ENCODE measurements at regions not wholly inside any gene's neighbourhood (a gene's known extent, or its start where the extent isn't known, plus 50 kb on each side); places are given as distances from the start of the nearest gene placed in this dataset.

DNA sequence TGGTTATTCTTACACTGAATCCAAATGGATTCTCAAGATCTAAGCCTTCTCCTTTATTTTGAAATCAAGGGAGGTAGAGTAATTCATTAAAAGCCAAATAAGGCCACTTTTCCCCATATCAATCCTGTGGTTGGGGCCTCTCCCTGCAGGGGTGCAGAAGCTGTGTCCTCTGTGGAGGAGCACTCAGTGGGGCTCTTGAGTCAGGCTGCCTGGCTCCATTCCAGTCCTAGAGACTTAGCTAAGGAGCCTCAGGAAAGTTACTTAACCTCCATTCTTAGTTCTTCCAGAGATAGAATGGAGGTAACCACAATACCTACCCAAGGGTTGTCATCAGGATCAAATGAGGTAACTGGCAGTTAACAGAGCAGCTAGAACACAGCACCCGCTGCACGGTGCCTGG lies 564.3 kb downstream of the CMPK2 start:
- no peaks in the 10 kb centered on the region for H3K36me3 ChIP-seq
- no peak for DNase-seq (ENCODE audit: low spot score in 2 of 2)
- H3K4me3 ChIP-seq, result no peak overlapping the region
- TF ChIP-seq, protein P1, sequence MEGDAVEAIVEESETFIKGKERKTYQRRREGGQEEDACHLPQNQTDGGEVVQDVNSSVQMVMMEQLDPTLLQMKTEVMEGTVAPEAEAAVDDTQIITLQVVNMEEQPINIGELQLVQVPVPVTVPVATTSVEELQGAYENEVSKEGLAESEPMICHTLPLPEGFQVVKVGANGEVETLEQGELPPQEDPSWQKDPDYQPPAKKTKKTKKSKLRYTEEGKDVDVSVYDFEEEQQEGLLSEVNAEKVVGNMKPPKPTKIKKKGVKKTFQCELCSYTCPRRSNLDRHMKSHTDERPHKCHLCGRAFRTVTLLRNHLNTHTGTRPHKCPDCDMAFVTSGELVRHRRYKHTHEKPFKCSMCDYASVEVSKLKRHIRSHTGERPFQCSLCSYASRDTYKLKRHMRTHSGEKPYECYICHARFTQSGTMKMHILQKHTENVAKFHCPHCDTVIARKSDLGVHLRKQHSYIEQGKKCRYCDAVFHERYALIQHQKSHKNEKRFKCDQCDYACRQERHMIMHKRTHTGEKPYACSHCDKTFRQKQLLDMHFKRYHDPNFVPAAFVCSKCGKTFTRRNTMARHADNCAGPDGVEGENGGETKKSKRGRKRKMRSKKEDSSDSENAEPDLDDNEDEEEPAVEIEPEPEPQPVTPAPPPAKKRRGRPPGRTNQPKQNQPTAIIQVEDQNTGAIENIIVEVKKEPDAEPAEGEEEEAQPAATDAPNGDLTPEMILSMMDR (IDR thresholded peaks at IDR 0.05), result no peak
- H3K27ac ChIP-seq, result no peak overlapping the region
- H3K4me1 ChIP-seq, result no peaks in the 10 kb centered on the region
- no peaks in the 10 kb centered on the region for H3K27me3 ChIP-seq
- H3K9me3 ChIP-seq, result no peaks in the 10 kb centered on the region
- intact Hi-C loops (cut with DNase I), result no loop called here

DNA sequence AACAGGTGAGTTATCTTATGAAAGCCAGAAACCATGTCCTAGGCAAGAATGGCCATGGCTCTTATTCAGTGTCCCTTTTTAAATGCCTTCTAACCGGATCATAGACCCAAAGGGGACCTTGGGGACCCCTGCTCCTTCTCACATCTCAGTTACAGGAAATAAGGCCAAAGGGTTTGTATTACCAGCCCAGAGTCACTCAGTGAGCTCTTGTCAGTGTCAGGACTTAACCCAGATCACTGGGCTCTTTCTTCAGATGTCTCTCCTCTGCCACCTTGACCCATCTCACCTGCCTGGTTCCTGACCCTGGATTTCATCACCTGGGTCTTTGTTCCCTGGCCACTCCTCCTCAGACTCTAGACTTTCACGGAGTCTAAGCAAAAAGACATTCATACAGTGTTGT lies 556.7 kb downstream of the CMPK2 start:
- no peak overlapping the region for H3K27ac ChIP-seq

DNA sequence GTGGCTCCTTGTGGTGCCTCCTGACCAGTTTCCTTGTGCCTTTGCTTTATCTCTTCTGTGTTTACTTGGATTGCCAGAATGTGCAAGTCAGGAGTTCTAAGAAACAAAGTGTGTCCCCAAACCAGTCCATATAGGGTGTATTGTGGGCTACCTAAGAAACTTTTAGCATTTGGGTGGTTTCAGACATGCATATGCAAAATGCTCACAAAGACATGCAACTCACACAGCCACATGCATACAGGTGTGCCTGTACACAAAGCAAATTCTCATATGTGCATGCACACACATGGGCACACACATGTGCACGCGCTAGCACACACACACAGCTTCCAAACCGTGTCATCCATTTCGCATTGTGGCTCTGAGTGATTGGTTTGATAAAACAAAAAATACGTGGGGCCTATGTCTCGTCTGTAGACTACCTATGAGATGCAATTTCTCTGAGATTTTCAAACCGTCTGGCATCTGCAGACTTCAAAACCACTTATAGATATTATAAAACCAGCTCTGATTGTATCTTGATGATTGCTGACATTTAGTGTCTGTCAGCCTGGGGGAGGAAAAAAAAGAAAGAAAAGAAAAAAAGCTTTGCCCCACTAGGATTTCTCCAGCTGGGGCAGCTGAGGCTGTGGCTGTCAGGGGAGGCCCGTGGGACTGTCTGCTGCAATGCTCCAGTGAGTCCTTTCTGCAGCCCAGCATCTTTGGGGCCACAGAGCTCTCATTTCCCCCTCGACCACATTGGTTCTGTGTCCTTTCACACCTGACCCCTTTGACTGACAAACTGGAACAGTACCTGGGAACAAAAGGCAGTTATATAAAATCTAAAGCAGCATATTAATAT lies 556.1 kb downstream of the CMPK2 start:
- H3K27me3 ChIP-seq, result no peaks in the 10 kb centered on the region
- intact Hi-C loops (cut with DNase I), result no loop called here
- H3K4me1 ChIP-seq, result no peaks in the 10 kb centered on the region
- no peak overlapping the region for H3K27ac ChIP-seq
- no peak overlapping the region for H3K4me3 ChIP-seq
- TF ChIP-seq, protein P1 (IDR thresholded peaks at IDR 0.05), result no peak
- no peak for DNase-seq (ENCODE audit: low spot score in 2 of 2)
- no peaks in the 10 kb centered on the region for H3K36me3 ChIP-seq
- no peaks in the 10 kb centered on the region for H3K9me3 ChIP-seq

More for the DNA sequence above, 556.7 kb downstream of the CMPK2 start:
- TF ChIP-seq, protein P1 (IDR thresholded peaks at IDR 0.05), result no peak
- no peaks in the 10 kb centered on the region for H3K27me3 ChIP-seq
- no peak for DNase-seq (ENCODE audit: low spot score in 2 of 2)
- H3K36me3 ChIP-seq, result no peaks in the 10 kb centered on the region
- H3K4me3 ChIP-seq, result no peak overlapping the region
- no peaks in the 10 kb centered on the region for H3K4me1 ChIP-seq
- intact Hi-C loops (cut with DNase I), result no loop called here
- no peaks in the 10 kb centered on the region for H3K9me3 ChIP-seq

DNA sequence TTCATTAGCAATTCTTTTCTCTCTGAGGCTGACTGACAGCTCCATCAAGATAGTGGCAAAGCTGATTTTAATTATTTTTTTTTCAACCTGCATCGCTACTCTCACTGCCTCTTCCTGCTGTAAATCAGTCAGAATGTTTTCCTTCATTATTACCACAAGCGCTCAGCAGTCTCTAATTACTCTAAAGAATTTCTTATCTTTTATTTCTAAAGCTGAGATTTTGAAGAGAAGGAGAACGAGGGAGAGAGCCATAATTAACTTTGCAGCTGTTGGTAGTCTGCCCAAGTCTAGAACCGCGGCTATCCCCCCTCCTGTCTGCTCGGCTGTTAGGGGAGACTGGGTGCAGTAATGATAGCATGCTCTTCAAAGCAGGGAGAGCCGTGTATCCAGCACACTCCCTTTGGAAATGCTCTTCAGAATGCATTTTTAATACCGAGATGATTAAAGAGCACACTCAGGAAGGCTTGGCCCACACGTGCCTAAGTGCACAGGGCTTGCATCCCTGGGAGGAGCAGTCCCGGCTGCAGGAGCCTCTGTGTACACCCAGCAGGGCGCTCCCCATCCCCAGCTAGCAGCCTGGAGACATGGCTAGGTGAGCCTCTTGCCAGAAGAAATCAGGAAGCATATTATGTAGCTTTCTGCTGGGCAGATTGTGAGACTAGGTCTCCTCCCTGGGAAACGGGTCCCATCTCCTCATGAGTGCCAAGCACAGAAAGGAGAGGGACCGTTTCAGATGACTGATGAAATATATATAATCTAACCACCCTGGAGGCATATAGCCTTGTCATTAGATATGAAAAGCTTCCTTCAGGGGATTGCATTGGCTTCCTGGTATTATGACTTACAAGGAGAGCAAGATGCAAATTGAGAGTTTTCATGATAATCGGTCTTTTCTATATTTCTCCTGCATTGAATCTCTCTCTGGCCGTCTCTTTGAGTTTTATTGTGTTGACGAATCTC lies 555.2 kb downstream of the CMPK2 start:
- TF ChIP-seq, protein P1 (IDR thresholded peaks at IDR 0.05), result no peak
- DNase-seq (ENCODE audit: low spot score in 2 of 2), result no peak

DNA sequence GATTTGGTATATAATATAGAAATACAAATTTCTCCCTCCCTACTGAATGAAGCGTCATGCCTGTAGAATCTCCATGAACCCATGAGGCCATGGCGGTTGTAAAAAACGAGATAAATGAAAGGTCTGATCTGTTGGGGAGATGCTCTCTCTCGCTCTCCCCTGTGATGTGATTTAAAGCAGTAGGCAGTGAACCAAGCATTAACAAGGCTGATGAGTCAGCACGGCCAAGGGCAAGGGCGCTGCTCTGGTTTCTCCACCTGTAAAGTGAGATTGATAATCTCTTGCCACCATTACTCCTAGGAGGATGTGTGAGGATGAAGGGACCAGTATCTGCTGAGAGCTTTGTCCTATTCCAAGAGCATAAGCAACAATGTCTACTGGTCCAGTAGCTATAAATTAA lies 553.3 kb downstream of the CMPK2 start:
- Histone ChIP-seq H3K4me1 (no peaks in the 10 kb centered on the region), H3K9me3 (no peaks in the 10 kb centered on the region), H3K27me3 (no peaks in the 10 kb centered on the region), H3K36me3 (no peaks in the 10 kb centered on the region), H3K4me3 (no peak overlapping the region), H3K27ac (no peak overlapping the region)
- TF ChIP-seq, protein P1 (IDR thresholded peaks at IDR 0.05), result no peak
- intact Hi-C loops (cut with DNase I), result no loop called here
- DNase-seq (ENCODE audit: low spot score in 2 of 2), result no peak

More for the DNA sequence above, 555.2 kb downstream of the CMPK2 start:
- H3K36me3 ChIP-seq, result no peaks in the 10 kb centered on the region
- intact Hi-C loops (cut with DNase I), result no loop called here
- H3K4me3 ChIP-seq, result no peak overlapping the region
- no peak overlapping the region for H3K27ac ChIP-seq
- H3K4me1 ChIP-seq, result no peaks in the 10 kb centered on the region
- H3K27me3 ChIP-seq, result no peaks in the 10 kb centered on the region
- H3K9me3 ChIP-seq, result no peaks in the 10 kb centered on the region
